ENCODE measurements at regions not wholly inside any gene's neighbourhood (a gene's known extent, or its start where the extent isn't known, plus 50 kb on each side); places are given as distances from the start of the nearest gene placed in this dataset.
A peak's percentile ranks its signal among the peaks of the same experiment; 100 is the strongest.
"Not testable (repeated sequence)": the region's sequence is repeated elsewhere in the genome, so short reads cannot be mapped to it uniquely, and the experiment has no call there.

DNA sequence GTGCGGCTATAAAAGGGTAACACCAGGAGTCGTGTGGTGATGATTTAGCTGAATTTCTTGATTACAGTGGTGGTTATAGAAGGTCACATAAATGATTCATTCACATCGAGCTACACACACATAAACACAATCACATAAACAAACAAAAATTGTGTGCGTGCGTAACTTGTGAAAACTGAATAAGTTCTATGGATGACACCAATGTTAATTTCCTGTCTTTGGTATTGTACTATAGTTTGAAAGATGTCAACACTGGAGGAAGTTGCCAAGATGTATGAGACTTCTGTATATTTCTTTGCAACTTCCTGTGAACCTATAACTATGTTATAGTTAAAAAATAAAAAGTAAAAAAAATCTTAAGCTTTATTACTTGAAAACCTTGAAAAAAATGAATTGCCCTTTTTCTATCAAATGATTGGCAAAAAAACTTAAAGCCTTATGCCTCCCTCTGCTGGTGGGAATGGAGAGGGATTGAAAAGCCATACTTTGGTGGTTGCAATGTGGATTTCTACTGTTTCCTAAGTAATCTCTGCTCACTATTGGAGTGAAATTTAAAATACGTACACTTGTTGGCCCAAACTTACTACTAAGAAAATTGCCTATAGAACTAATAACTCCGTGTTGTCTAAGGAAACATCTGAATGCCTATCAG is 227.7 kb downstream of the RPIA start:
- no peaks in the 10 kb centered on the region; the same call in 1 of the 2 replicates for H3K27me3 ChIP-seq (replicated peaks; ENCODE audit: control insufficient read depth, insufficient read depth, low read length)
- Mint-ChIP-seq H3K27ac (ENCODE audit: unreplicated experiment) (no peak overlapping the region), H3K9me3 (ENCODE audit: unreplicated experiment) (no peaks in the 10 kb centered on the region), H3K27me3 (ENCODE audit: insufficient read depth, unreplicated experiment) (peaks cover 9% of the 10 kb centered on the region), H3K36me3 (ENCODE audit: insufficient read depth, unreplicated experiment) (no peaks in the 10 kb centered on the region), H3K4me3 (ENCODE audit: unreplicated experiment) (no peak overlapping the region), H3K4me1 (ENCODE audit: low read depth, unreplicated experiment) (no peaks in the 10 kb centered on the region)
- POLR2A ChIA-PET: no interaction called here
- H3K9me3 ChIP-seq: no peaks in the 10 kb centered on the region
- intact Hi-C loops (cut with micrococcal nuclease; ENCODE audit: unreplicated experiment): loop anchor here (1.0 kb wide), 4 partner anchors 16 to 179 kb away; no protein-coding TSS in a partner anchor
- BruUV-seq (replicated peaks): no TSS peak
- TF ChIP-seq, protein P1, sequence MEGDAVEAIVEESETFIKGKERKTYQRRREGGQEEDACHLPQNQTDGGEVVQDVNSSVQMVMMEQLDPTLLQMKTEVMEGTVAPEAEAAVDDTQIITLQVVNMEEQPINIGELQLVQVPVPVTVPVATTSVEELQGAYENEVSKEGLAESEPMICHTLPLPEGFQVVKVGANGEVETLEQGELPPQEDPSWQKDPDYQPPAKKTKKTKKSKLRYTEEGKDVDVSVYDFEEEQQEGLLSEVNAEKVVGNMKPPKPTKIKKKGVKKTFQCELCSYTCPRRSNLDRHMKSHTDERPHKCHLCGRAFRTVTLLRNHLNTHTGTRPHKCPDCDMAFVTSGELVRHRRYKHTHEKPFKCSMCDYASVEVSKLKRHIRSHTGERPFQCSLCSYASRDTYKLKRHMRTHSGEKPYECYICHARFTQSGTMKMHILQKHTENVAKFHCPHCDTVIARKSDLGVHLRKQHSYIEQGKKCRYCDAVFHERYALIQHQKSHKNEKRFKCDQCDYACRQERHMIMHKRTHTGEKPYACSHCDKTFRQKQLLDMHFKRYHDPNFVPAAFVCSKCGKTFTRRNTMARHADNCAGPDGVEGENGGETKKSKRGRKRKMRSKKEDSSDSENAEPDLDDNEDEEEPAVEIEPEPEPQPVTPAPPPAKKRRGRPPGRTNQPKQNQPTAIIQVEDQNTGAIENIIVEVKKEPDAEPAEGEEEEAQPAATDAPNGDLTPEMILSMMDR (IDR thresholded peaks at IDR 0.05; ENCODE audit: insufficient read depth in 1 of 2, low read depth in 1 of 2, low read length in 1 of 2, severe bottlenecking in 1 of 2, unreplicated experiment in 1 of 2): peak; percentile 52 to 74
- H3K36me3 ChIP-seq (ENCODE audit: control insufficient read depth, insufficient read depth, low read length): no peaks in the 10 kb centered on the region
- peak in 1 of 2 experiments; percentile 40 for DNase-seq
- H3K4me3 ChIP-seq (ENCODE audit: low read depth, low read length): no peak overlapping the region
- H3K4me1 ChIP-seq: no peaks in the 10 kb centered on the region
- CTCF ChIA-PET: interaction anchor here (1.2 kb wide), 1 partner anchor 15 kb away, joined by 6 read pairs; no protein-coding TSS in a partner anchor

DNA sequence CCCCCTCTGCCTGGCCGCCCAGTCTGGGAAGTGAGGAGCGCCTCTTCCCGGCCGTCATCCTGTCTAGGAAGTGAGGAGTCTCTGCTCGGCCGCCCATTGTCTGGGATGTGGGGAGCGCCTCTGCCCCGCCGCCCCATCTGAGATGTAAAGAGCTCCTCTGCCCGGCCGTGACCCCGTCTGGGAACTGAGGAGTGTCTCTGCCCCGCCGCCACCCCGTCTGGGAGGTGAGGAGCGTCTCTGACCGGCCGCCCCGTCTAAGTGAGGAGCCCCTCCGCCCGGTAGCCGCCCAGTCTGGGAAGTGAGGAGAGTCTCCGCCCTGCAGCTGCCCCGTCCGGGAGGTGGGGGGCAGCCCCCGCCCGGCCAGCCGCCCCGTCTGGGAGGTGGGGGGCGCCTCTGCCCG is 228.9 kb downstream of the RPIA start:
- H3K9me3 Mint-ChIP-seq (ENCODE audit: unreplicated experiment); DNase-seq; H3K27me3 Mint-ChIP-seq (ENCODE audit: insufficient read depth, unreplicated experiment); H3K4me1 Mint-ChIP-seq (ENCODE audit: low read depth, unreplicated experiment); H3K4me3 ChIP-seq (ENCODE audit: low read depth, low read length); BruUV-seq (replicated peaks); H3K36me3 Mint-ChIP-seq (ENCODE audit: insufficient read depth, unreplicated experiment); H3K4me1 ChIP-seq; intact Hi-C loops (cut with micrococcal nuclease; ENCODE audit: unreplicated experiment); POLR2A ChIA-PET; H3K4me3 Mint-ChIP-seq (ENCODE audit: unreplicated experiment); CTCF ChIA-PET; H3K27me3 ChIP-seq (replicated peaks; ENCODE audit: control insufficient read depth, insufficient read depth, low read length); H3K27ac Mint-ChIP-seq (ENCODE audit: unreplicated experiment); H3K9me3 ChIP-seq; H3K36me3 ChIP-seq (ENCODE audit: control insufficient read depth, insufficient read depth, low read length): not testable (repeated sequence)

DNA sequence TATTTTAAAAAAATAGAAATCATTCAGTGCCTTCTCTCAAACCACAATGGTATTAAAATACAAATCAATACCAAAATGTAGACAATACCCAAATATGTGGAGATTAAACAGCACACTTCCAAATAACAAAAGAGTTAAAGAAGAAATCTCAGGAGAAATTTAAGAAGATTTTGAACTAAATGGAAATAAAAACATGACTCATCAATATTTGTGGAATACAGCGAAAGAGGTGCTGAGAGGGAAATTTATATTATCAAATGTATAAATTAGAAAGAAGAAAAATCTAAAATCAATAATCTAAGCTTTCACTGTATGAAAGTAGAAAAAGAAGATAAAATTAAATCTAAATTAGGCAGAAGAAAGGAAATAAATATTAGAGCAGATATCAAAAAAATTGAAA is 233.1 kb downstream of the RPIA start:
- peaks cover 4% of the 10 kb centered on the region for H3K27me3 Mint-ChIP-seq (ENCODE audit: insufficient read depth, unreplicated experiment)
- no peaks in the 10 kb centered on the region for H3K4me1 ChIP-seq
- ChIA-PET POLR2A (no interaction called here), CTCF (no interaction called here)
- TF ChIP-seq, protein P1 (IDR thresholded peaks at IDR 0.05; ENCODE audit: insufficient read depth in 1 of 2, low read depth in 1 of 2, low read length in 1 of 2, severe bottlenecking in 1 of 2, unreplicated experiment in 1 of 2): no peak
- no peak overlapping the region for H3K4me3 Mint-ChIP-seq (ENCODE audit: unreplicated experiment)
- H3K36me3 ChIP-seq (ENCODE audit: control insufficient read depth, insufficient read depth, low read length): no peaks in the 10 kb centered on the region
- H3K36me3 Mint-ChIP-seq (ENCODE audit: insufficient read depth, unreplicated experiment): no peaks in the 10 kb centered on the region
- no TSS peak for BruUV-seq (replicated peaks)
- no peak overlapping the region for H3K27ac Mint-ChIP-seq (ENCODE audit: unreplicated experiment)
- H3K9me3 Mint-ChIP-seq (ENCODE audit: unreplicated experiment): no peaks in the 10 kb centered on the region
- H3K9me3 ChIP-seq: no peaks in the 10 kb centered on the region
- H3K4me3 ChIP-seq (ENCODE audit: low read depth, low read length): no peak overlapping the region
- DNase-seq: no peak
- intact Hi-C loops (cut with micrococcal nuclease; ENCODE audit: unreplicated experiment): no loop called here
- no peaks in the 10 kb centered on the region for H3K27me3 ChIP-seq (replicated peaks; ENCODE audit: control insufficient read depth, insufficient read depth, low read length)
- no peaks in the 10 kb centered on the region for H3K4me1 Mint-ChIP-seq (ENCODE audit: low read depth, unreplicated experiment)
